ENCODE measurements at regions not wholly inside any gene's neighbourhood (a gene's known extent, or its start where the extent isn't known, plus 50 kb on each side); places are given as distances from the start of the nearest gene placed in this dataset.

DNA sequence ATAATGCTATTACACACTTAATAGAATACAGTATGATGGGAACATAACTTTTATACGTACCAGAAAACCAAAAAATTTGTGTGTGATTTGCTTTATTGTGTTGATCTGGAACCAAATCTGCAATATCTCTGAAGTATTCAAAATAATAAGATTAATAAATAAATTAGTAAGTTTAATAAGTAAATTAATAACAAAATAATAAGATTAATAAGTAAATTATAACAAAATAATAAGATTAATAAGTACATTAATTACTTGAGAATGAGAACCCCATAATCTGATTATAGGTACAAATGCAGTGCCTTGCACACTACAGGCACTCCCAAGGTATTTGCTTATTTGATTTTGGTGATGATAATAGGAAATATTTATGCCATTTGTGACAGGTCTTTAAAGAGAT lies 267.4 kb downstream of the ZNF326 start:
- TF ChIP-seq POLR2A (IDR thresholded peaks at IDR 0.05) = no peak
- TF ChIP-seq, protein P1, sequence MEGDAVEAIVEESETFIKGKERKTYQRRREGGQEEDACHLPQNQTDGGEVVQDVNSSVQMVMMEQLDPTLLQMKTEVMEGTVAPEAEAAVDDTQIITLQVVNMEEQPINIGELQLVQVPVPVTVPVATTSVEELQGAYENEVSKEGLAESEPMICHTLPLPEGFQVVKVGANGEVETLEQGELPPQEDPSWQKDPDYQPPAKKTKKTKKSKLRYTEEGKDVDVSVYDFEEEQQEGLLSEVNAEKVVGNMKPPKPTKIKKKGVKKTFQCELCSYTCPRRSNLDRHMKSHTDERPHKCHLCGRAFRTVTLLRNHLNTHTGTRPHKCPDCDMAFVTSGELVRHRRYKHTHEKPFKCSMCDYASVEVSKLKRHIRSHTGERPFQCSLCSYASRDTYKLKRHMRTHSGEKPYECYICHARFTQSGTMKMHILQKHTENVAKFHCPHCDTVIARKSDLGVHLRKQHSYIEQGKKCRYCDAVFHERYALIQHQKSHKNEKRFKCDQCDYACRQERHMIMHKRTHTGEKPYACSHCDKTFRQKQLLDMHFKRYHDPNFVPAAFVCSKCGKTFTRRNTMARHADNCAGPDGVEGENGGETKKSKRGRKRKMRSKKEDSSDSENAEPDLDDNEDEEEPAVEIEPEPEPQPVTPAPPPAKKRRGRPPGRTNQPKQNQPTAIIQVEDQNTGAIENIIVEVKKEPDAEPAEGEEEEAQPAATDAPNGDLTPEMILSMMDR (IDR thresholded peaks at IDR 0.05) = no peak
